Endothelial cell of umbilical vein (primary cell): ENCODE measurements at regions not wholly inside any gene's neighbourhood (a gene's known extent, or its start where the extent isn't known, plus 50 kb on each side); places are given as distances from the start of the nearest gene placed in this dataset.

ENCODE experiments used
- BruUV-seq: library from RNA; stranded (reverse); fragments of 400-500 nt; replicated peaks from 2 replicates; lab custom pipeline; 2021; lab: Mats Ljungman, UMichigan
- CTCF ChIA-PET: fragments of 300-600, 350-600 bp; sonication (Branson Sonifier 250); formaldehyde crosslinking; loops from one replicate; lab custom pipeline; 2021; ENCODE audit warnings: antibody characterized with exemption, inconsistent platforms; lab: Charles Lee
- POLR2A ChIA-PET: fragments of 300-600, 350-600 bp; sonication (Branson Sonifier 250); formaldehyde crosslinking; loops from one replicate; lab custom pipeline; 2021; ENCODE audit warnings: antibody characterized with exemption, inconsistent platforms; lab: Charles Lee
- DNase-seq: peaks from one replicate; pipeline ENCODE4 v3.0.0-alpha.2; 2011; ENCODE audit warnings: low read depth, low spot score
- FAIRE-seq: peaks from 2 replicates; lab custom pipeline; 2011; peaks lifted over from hg19 to GRCh38; lab: Jason Lieb, UNC
- H2AFZ ChIP-seq: 2 replicates; pipeline ENCODE4 v1.6.0; 2012; ENCODE audit warnings: low read depth, low read length, control low read depth, inconsistent platforms
- H3K27ac ChIP-seq: 2 replicates; pipeline ENCODE4 v1.5.1; 2011; ENCODE audit warnings: low read depth, mild to moderate bottlenecking, control low read depth, low read length, moderate library complexity; ENCODE audit not compliant: insufficient read depth
- H3K27me3 ChIP-seq, 2 experiments: 2 replicates each; pipeline versions ENCODE4 v1.6.0 to v1.6.1; 2011; ENCODE audit warnings: low read length in 2 of 2, mixed read lengths in 1 of 2; ENCODE audit not compliant: control insufficient read depth in 2 of 2, insufficient read depth in 2 of 2
- H3K36me3 ChIP-seq, 2 experiments: 2 replicates in 1 of 2; 3 replicates in 1 of 2; pipeline ENCODE4 v1.5.1; 2011; ENCODE audit warnings: low read length in 2 of 2, mild to moderate bottlenecking in 1 of 2, moderate library complexity in 1 of 2; ENCODE audit not compliant: control insufficient read depth in 2 of 2, insufficient read depth in 2 of 2; ENCODE audit errors: extremely low read depth in 1 of 2
- H3K4me1 ChIP-seq: 3 replicates; pipeline ENCODE4 v1.5.1; 2011; ENCODE audit warnings: mild to moderate bottlenecking, low read length; ENCODE audit not compliant: control insufficient read depth, insufficient read depth; ENCODE audit errors: extremely low read depth
- H3K4me2 ChIP-seq: 2 replicates; pipeline ENCODE4 v1.6.1; 2011; ENCODE audit warnings: low read length, control low read depth, mixed read lengths; ENCODE audit not compliant: insufficient read depth
- H3K4me3 ChIP-seq, 3 experiments: fragments of 200-600 bp in 1 of 3; sonication (generic), shearing (Covaris generic) in 1 of 3; replicated peaks in 1 of 3; 2 replicates each; pipeline ENCODE4 v1.5.1; 2011 to 2016; ENCODE audit warnings: control low read depth in 3 of 3, low read length in 3 of 3, mild to moderate bottlenecking in 2 of 3, inconsistent platforms in 1 of 3, low read depth in 1 of 3, moderate library complexity in 1 of 3; ENCODE audit not compliant: insufficient read depth in 1 of 3
- H3K79me2 ChIP-seq: 2 replicates; pipeline ENCODE4 v1.6.0; 2012; ENCODE audit warnings: low read length, inconsistent platforms; ENCODE audit not compliant: control insufficient read depth, insufficient read depth
- H3K9ac ChIP-seq: replicated peaks from 2 replicates; pipeline ENCODE3; 2011; ENCODE audit warnings: low read length, control low read depth; ENCODE audit not compliant: insufficient read depth; ENCODE audit errors: extremely low read depth
- H3K9me1 ChIP-seq: replicated peaks from 3 replicates; pipeline ENCODE4 v1.6.0; 2011; ENCODE audit warnings: mild to moderate bottlenecking, low read length; ENCODE audit not compliant: control insufficient read depth, insufficient read depth; ENCODE audit errors: extremely low read depth
- H3K9me3 ChIP-seq: replicated peaks from 2 replicates; pipeline ENCODE4 v1.5.1; 2012; ENCODE audit warnings: low read length, inconsistent platforms; ENCODE audit not compliant: control insufficient read depth, insufficient read depth
- H4K20me1 ChIP-seq: replicated peaks from 2 replicates; pipeline ENCODE3; 2011; ENCODE audit warnings: mild to moderate bottlenecking, low read length; ENCODE audit not compliant: control insufficient read depth, insufficient read depth; ENCODE audit errors: extremely low read depth
- EZH2 ChIP-seq: IDR thresholded peaks from 2 replicates; pipeline ENCODE4 v1.6.1; 2012; ENCODE audit warnings: borderline replicate concordance, low read depth, mild to moderate bottlenecking, moderate library complexity, low read length, inconsistent platforms; ENCODE audit not compliant: severe bottlenecking
- FOS ChIP-seq: IDR thresholded peaks from 2 replicates; pipeline ENCODE4 v1.6.1; 2011; ENCODE audit warnings: mild to moderate bottlenecking, low read length, moderate library complexity, borderline replicate concordance; ENCODE audit not compliant: insufficient read depth
- GATA2 ChIP-seq: IDR thresholded peaks from 2 replicates; pipeline ENCODE4 v1.7.0; 2011; ENCODE audit warnings: low read depth, mild to moderate bottlenecking, moderate library complexity, mixed read lengths, low read length; ENCODE audit not compliant: insufficient read length, insufficient read depth
- JUN ChIP-seq: IDR thresholded peaks from 2 replicates; pipeline ENCODE4 v1.6.1; 2011; ENCODE audit warnings: borderline replicate concordance, low read depth; ENCODE audit not compliant: insufficient read length, insufficient read depth
- MYC ChIP-seq: IDR thresholded peaks from one replicate; pipeline ENCODE4 v1.6.1; 2011; ENCODE audit warnings: mild to moderate bottlenecking, low read depth, low read length
- POLR2A ChIP-seq: IDR thresholded peaks from 2 replicates; pipeline ENCODE4 v1.6.1; 2012; ENCODE audit warnings: low read depth, mild to moderate bottlenecking, control low read depth, low read length
- POLR2AphosphoS5 ChIP-seq: IDR thresholded peaks from 2 replicates; pipeline ENCODE4 v1.6.1; 2012; ENCODE audit warnings: low read depth, mild to moderate bottlenecking, control low read depth, low read length, moderate library complexity; ENCODE audit not compliant: insufficient read depth
- dilution Hi-C: fragments of 300-500 bp; cut with MboI; formaldehyde crosslinking; loops from one replicate; pipeline ENCODE4 v1.15.0; 2019; ENCODE audit warnings: low sequenced_read_pairs; ENCODE audit not compliant: extremely low pct_ligation_motif_present
- intact Hi-C: fragments of 100-400 bp; cut with micrococcal nuclease; formaldehyde crosslinking; loops from one replicate; pipeline ENCODE4 v1.10.0; 2022
- TF ChIP-seq, protein P1 (sequence below), 2 donors: IDR thresholded peaks; 1 replicate in 1 of 2; 2 replicates in 1 of 2; pipeline ENCODE4 v1.5.1; 2011; ENCODE audit warnings: low read length in 2 of 2, mild to moderate bottlenecking in 2 of 2, moderate library complexity in 2 of 2, control low read depth in 1 of 2, inconsistent platforms in 1 of 2, low read depth in 1 of 2; ENCODE audit not compliant: insufficient read depth in 1 of 2; ENCODE audit errors: extremely low read depth in 1 of 2
- TF ChIP-seq, protein P2 (sequence below): IDR thresholded peaks from 2 replicates; pipeline ENCODE4 v1.6.1; 2011; ENCODE audit not compliant: insufficient read depth, insufficient read length

DNA sequence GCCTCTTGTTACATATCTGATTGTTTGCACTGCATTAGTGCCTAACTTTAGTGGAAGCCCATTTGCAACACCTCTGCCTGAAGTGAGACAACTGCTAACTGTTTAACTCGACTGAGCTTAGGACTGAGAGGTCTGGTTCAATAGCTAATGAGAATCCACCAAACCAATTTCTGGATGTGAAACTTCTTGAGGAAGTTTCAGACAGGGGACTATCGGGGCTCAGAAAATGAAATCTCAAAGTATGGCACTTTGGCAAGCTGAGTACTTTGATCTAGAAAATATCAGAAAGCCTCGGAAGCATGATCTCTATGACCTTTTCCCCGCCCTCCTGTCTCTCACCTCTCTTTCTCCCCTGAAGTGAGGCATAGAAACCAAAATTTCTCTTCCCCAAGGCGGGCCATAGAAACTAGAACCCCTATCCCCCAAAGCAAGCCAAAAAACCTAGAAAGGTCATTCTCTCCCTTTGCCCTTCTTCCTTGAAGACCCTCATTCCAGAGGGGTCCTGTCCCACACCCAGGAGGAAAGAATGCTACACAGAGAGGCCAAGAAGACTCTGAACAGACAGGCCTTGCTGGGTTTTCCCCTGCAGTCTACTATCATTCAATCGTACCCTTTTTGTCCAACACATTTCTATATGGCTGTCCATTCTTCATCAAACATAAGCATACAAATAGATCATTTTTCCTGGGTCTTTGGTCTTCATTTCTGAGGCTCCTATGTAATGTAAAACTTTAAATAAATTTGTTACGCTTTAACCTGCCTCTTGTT is 69.6 kb upstream of the CREB1 start:
- dilution Hi-C loops = no loop called here
- TF ChIP-seq POLR2AphosphoS5 (no peak), MYC (no peak), GATA2 (no peak)
- TF ChIP-seq, protein P1, sequence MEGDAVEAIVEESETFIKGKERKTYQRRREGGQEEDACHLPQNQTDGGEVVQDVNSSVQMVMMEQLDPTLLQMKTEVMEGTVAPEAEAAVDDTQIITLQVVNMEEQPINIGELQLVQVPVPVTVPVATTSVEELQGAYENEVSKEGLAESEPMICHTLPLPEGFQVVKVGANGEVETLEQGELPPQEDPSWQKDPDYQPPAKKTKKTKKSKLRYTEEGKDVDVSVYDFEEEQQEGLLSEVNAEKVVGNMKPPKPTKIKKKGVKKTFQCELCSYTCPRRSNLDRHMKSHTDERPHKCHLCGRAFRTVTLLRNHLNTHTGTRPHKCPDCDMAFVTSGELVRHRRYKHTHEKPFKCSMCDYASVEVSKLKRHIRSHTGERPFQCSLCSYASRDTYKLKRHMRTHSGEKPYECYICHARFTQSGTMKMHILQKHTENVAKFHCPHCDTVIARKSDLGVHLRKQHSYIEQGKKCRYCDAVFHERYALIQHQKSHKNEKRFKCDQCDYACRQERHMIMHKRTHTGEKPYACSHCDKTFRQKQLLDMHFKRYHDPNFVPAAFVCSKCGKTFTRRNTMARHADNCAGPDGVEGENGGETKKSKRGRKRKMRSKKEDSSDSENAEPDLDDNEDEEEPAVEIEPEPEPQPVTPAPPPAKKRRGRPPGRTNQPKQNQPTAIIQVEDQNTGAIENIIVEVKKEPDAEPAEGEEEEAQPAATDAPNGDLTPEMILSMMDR (IDR thresholded peaks at IDR 0.05; ENCODE audit: extremely low read depth in 1 of 2, insufficient read depth in 1 of 2, low read depth in 1 of 2, low read length in 2 of 2) = no peak
- H3K4me3 ChIP-seq = no peak overlapping the region
- CTCF ChIA-PET = interaction anchor here (1.6 kb wide), 2 partner anchors 10 to 152 kb away, joined by 4 to 6 read pairs; no protein-coding TSS in a partner anchor
- H3K4me1 ChIP-seq = no peaks in the 10 kb centered on the region
- no peak overlapping the region for H2AFZ ChIP-seq
- no peaks in the 10 kb centered on the region for H3K9me1 ChIP-seq
- DNase-seq (no peak), FAIRE-seq (no peak)
- POLR2A ChIA-PET = no interaction called here
- intact Hi-C loops = no loop called here
- H3K79me2 ChIP-seq = no peaks in the 10 kb centered on the region
- H3K9ac ChIP-seq = no peak overlapping the region
- H4K20me1 ChIP-seq = no peaks in the 10 kb centered on the region
- no peaks in the 10 kb centered on the region for H3K36me3 ChIP-seq
- no peak overlapping the region for H3K4me2 ChIP-seq
- H3K27ac ChIP-seq = no peak overlapping the region
- BruUV-seq = no TSS peak
- no peaks in the 10 kb centered on the region for H3K27me3 ChIP-seq
- no peaks in the 10 kb centered on the region for H3K9me3 ChIP-seq

DNA sequence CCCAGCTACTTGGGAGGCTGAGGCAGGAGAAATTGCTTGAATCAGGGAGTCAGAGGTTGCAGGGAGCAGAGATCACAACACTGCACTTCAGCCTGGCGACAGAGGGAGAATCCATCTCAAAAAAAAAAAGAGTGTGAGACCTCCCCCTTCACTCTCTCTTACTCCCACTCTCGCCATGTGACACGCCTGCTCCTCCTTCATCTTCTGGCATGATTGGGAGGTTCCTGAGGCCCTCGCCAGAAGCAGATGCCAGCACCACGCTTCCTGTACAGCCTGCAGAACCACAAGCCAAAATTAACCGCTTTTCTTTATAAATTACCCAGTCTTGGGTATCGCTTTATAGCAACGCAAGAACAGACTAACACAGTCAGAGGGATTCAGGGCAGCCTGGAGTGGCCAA is 66.3 kb upstream of the CREB1 start:
- dilution Hi-C loops (no loop called here), intact Hi-C loops (no loop called here)
- H3K4me2 ChIP-seq = no peak overlapping the region
- ChIA-PET POLR2A (no interaction called here), CTCF (no interaction called here)
- DNase-seq (no peak), FAIRE-seq (no peak)
- H3K4me1 ChIP-seq = no peaks in the 10 kb centered on the region
- H3K4me3 ChIP-seq = no peak overlapping the region
- BruUV-seq = no TSS peak
- H4K20me1 ChIP-seq = no peaks in the 10 kb centered on the region
- H2AFZ ChIP-seq = no peak overlapping the region
- no peak overlapping the region for H3K9ac ChIP-seq
- H3K27me3 ChIP-seq = no peaks in the 10 kb centered on the region
- H3K9me3 ChIP-seq = no peaks in the 10 kb centered on the region
- no peaks in the 10 kb centered on the region for H3K79me2 ChIP-seq
- H3K9me1 ChIP-seq = no peaks in the 10 kb centered on the region
- TF ChIP-seq EZH2 = no peak
- TF ChIP-seq GATA2 = no peak
- TF ChIP-seq, protein P2, sequence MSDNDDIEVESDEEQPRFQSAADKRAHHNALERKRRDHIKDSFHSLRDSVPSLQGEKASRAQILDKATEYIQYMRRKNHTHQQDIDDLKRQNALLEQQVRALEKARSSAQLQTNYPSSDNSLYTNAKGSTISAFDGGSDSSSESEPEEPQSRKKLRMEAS = no peak
- no peak for TF ChIP-seq JUN
- TF ChIP-seq, protein P1 (IDR thresholded peaks at IDR 0.05; ENCODE audit: extremely low read depth in 1 of 2, insufficient read depth in 1 of 2, low read depth in 1 of 2, low read length in 2 of 2) = no peak
- TF ChIP-seq POLR2A = no peak
- TF ChIP-seq POLR2AphosphoS5 = no peak
- TF ChIP-seq MYC = no peak
- TF ChIP-seq FOS = no peak
- no peaks in the 10 kb centered on the region for H3K36me3 ChIP-seq
- H3K27ac ChIP-seq = no peak overlapping the region
